Chondrocyte (in vitro differentiated cells): ENCODE measurements at regions not wholly inside any gene's neighbourhood (a gene's known extent, or its start where the extent isn't known, plus 50 kb on each side); places are given as distances from the start of the nearest gene placed in this dataset.

Experiments used
- DNase-seq: peaks from one replicate; pipeline ENCODE4 v3.0.0; 2021; ENCODE audit warnings: mixed read lengths, low spot score
- H3K27ac Mint-ChIP-seq: one replicate; pipeline ENCODE4 v1.8.0; 2021; ENCODE audit warnings: mild to moderate bottlenecking, moderate library complexity, mixed read lengths; ENCODE audit not compliant: unreplicated experiment
- H3K27me3 Mint-ChIP-seq: 2 replicates; pipeline ENCODE4 v1.8.0; 2021; ENCODE audit warnings: low read depth, mixed read lengths
- H3K36me3 Mint-ChIP-seq: 2 replicates; pipeline ENCODE4 v1.8.0; 2021; ENCODE audit warnings: low read depth, mixed read lengths
- H3K4me1 Mint-ChIP-seq: 2 replicates; pipeline ENCODE4 v1.8.0; 2021; ENCODE audit warnings: low read depth, mild to moderate bottlenecking, mixed read lengths
- H3K4me3 Mint-ChIP-seq: one replicate; pipeline ENCODE4 v1.8.0; 2021; ENCODE audit warnings: mild to moderate bottlenecking, moderate library complexity, mixed read lengths; ENCODE audit not compliant: unreplicated experiment
- H3K9me3 Mint-ChIP-seq: 2 replicates; pipeline ENCODE4 v1.8.0; 2021; ENCODE audit warnings: low read depth, mixed read lengths
- TF ChIP-seq, protein P1 (sequence below): fragments of 200-600 bp; sonication (generic); IDR thresholded peaks from 2 replicates; pipeline ENCODE4 v1.5.0; 2021; ENCODE audit warnings: antibody characterized with exemption, mild to moderate bottlenecking, moderate library complexity

DNA sequence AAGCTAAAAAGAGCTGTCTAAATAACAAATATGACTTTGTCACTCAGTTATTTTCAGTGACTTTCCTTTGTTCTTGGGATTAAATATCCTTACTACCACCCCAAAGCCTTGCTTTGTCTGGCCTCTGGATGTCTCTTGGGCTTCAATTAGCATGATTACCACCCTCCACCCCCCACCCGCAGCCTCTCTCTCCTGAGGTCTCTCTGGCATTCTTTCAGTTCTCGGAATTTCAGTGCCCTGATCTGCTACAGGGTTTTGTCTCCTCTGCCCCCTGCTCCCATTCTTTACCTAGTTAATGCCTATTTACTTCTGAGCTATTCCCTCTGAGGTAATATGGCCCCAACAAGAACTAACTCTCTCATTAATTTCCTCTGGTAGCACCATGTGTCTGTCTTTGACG, 376.4 kb downstream of the DEPDC1B start:
- Mint-ChIP-seq H3K4me3 (no peak overlapping the region), H3K36me3 (peaks cover 16% of the 10 kb centered on the region), H3K9me3 (peaks cover 38% of the 10 kb centered on the region), H3K4me1 (peaks cover 12% of the 10 kb centered on the region), H3K27me3 (no peaks in the 10 kb centered on the region), H3K27ac (no peak overlapping the region)
- TF ChIP-seq, protein P1, sequence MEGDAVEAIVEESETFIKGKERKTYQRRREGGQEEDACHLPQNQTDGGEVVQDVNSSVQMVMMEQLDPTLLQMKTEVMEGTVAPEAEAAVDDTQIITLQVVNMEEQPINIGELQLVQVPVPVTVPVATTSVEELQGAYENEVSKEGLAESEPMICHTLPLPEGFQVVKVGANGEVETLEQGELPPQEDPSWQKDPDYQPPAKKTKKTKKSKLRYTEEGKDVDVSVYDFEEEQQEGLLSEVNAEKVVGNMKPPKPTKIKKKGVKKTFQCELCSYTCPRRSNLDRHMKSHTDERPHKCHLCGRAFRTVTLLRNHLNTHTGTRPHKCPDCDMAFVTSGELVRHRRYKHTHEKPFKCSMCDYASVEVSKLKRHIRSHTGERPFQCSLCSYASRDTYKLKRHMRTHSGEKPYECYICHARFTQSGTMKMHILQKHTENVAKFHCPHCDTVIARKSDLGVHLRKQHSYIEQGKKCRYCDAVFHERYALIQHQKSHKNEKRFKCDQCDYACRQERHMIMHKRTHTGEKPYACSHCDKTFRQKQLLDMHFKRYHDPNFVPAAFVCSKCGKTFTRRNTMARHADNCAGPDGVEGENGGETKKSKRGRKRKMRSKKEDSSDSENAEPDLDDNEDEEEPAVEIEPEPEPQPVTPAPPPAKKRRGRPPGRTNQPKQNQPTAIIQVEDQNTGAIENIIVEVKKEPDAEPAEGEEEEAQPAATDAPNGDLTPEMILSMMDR: no peak
- DNase-seq: no peak

DNA sequence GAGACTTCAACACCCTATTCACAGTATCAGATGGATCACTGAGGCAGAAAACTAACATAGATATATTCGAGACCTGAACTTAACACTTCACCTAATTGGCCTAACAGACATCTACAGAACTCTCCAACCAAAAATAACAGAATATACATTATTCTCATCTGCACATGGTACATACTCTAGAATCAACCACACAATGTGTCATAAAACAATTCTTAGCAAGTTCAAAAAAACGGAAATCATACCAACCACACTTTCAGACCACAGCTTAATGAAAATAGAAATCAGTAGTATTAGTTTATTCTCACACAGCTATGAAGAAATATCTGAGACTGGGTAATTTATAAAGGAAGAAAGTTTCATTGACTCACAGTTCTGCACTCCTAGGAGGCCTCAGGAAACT, 387.9 kb downstream of the DEPDC1B start:
- no peaks in the 10 kb centered on the region for H3K27me3 Mint-ChIP-seq
- peaks cover 4% of the 10 kb centered on the region for H3K9me3 Mint-ChIP-seq
- TF ChIP-seq, protein P1: no peak
- no peaks in the 10 kb centered on the region for H3K36me3 Mint-ChIP-seq
- peaks cover 5% of the 10 kb centered on the region for H3K4me1 Mint-ChIP-seq
- DNase-seq: no peak
- no peak overlapping the region for H3K27ac Mint-ChIP-seq
- H3K4me3 Mint-ChIP-seq: no peak overlapping the region

DNA sequence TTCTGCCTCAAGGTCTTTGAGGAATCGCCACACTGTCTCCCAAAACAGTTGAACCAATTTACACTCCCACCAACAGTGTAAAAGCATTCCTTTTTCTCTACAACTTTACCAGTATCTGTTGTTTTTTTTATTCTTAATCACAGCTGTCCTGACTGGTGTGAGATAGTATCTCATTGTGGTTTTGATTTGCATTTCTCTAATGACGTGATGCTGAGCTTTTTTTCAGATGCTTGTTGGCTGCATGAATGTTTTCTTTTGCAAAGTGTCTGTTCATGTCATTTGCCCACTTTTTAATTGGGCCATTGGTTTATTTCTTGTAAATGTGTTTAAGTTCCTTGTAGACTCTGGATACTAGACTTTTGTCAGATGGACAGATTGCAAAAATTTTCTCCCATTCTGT, 400.0 kb downstream of the DEPDC1B start:
- Mint-ChIP-seq H3K27me3 (no peaks in the 10 kb centered on the region), H3K27ac (no peak overlapping the region), H3K4me1 (peaks cover 5% of the 10 kb centered on the region), H3K9me3 (peaks cover 15% of the 10 kb centered on the region), H3K4me3 (no peak overlapping the region), H3K36me3 (peaks cover 2% of the 10 kb centered on the region)
- no peak for DNase-seq
- TF ChIP-seq, protein P1: no peak

DNA sequence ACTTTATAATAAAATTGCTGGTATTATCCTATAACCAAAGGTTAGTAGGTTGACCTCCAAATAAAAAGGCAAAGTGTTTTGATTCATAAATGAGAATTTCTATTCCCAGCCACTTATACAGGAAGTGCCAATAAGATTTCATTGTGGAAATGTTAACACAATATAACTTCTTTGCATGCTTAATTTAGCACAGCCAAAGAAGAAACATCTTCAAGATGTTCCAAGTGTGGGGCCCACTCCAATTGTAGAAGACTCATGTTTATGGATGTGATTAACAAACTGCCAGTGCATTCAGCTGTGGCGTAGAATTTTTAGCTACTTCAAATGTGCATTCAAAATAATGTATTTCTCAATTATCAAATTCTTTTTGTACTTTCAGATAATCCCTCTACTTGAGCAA, 402.3 kb downstream of the DEPDC1B start:
- H3K9me3 Mint-ChIP-seq: peaks cover 15% of the 10 kb centered on the region
- no peak overlapping the region for H3K4me3 Mint-ChIP-seq
- H3K27ac Mint-ChIP-seq: no peak overlapping the region
- peaks cover 4% of the 10 kb centered on the region for H3K27me3 Mint-ChIP-seq
- H3K36me3 Mint-ChIP-seq: peaks cover 2% of the 10 kb centered on the region
- TF ChIP-seq, protein P1: no peak
- DNase-seq: no peak
- peaks cover 5% of the 10 kb centered on the region for H3K4me1 Mint-ChIP-seq

DNA sequence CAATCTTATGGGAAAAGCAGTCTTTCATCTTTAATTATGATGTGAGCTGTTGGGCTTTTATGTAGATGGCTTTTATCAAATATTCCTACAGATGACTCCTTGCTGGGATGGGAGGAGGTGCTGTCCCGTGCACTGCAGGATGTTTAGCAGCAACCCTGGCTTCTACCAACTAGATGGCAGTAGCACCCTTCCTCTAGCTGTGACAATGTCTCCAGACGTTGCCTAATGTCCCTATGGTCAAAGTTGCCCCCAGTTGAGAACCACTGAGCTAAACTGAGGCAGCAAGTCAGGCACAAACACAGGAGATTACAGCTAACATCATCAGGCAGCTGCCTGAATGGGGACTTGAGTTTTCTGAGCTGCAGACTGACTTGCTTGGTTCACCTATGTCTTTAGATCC, 401.9 kb upstream of the PDE4D start:
- Mint-ChIP-seq H3K27me3 (peaks cover 4% of the 10 kb centered on the region), H3K4me1 (peaks cover 5% of the 10 kb centered on the region), H3K36me3 (peaks cover 1% of the 10 kb centered on the region), H3K27ac (no peak overlapping the region), H3K9me3 (peaks cover 6% of the 10 kb centered on the region), H3K4me3 (no peak overlapping the region)
- DNase-seq: no peak
- TF ChIP-seq, protein P1: peak; percentile 80
